ENCODE measurements at regions not wholly inside any gene's neighbourhood (a gene's known extent, or its start where the extent isn't known, plus 50 kb on each side); places are given as distances from the start of the nearest gene placed in this dataset.

GRCh38 chr1:63157085-63157484, 165.3 kb upstream of the FOXD3 start:
- TF ChIP-seq, protein P1, sequence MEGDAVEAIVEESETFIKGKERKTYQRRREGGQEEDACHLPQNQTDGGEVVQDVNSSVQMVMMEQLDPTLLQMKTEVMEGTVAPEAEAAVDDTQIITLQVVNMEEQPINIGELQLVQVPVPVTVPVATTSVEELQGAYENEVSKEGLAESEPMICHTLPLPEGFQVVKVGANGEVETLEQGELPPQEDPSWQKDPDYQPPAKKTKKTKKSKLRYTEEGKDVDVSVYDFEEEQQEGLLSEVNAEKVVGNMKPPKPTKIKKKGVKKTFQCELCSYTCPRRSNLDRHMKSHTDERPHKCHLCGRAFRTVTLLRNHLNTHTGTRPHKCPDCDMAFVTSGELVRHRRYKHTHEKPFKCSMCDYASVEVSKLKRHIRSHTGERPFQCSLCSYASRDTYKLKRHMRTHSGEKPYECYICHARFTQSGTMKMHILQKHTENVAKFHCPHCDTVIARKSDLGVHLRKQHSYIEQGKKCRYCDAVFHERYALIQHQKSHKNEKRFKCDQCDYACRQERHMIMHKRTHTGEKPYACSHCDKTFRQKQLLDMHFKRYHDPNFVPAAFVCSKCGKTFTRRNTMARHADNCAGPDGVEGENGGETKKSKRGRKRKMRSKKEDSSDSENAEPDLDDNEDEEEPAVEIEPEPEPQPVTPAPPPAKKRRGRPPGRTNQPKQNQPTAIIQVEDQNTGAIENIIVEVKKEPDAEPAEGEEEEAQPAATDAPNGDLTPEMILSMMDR (IDR thresholded peaks at IDR 0.05), result no peak
- no peak for TF ChIP-seq POLR2A (IDR thresholded peaks at IDR 0.05)

Data from body of pancreas (tissue), 4 donors.